ENCODE measurements at regions not wholly inside any gene's neighbourhood (a gene's known extent, or its start where the extent isn't known, plus 50 kb on each side); places are given as distances from the start of the nearest gene placed in this dataset.

- no peaks in the 10 kb centered on the region for H4K20me1 ChIP-seq (ENCODE audit: control insufficient read depth, insufficient read depth, low read depth, low read length)
- no peak overlapping the region for H3K27ac ChIP-seq (ENCODE audit: low read depth, low read length)
- no peaks in the 10 kb centered on the region for H3K27me3 ChIP-seq (ENCODE audit: control insufficient read depth, low read length)
- no peaks in the 10 kb centered on the region; the same call in 1 of the 2 replicates for H3K9me2 ChIP-seq (replicated peaks; ENCODE audit: control insufficient read depth, low read length)
- no peaks in the 10 kb centered on the region for H3K36me3 ChIP-seq (ENCODE audit: control insufficient read depth, low read length)
- H3F3A ChIP-seq (ENCODE audit: control insufficient read depth, insufficient read depth), result no peaks in the 10 kb centered on the region
- H3K4me1 ChIP-seq (ENCODE audit: control insufficient read depth, low read length), result no peaks in the 10 kb centered on the region
- H3K79me2 ChIP-seq (ENCODE audit: control insufficient read depth, low read length), result no peaks in the 10 kb centered on the region
- no peaks in the 10 kb centered on the region; the same call in 1 of the 2 replicates for H3K9me3 ChIP-seq (ENCODE audit: control insufficient read depth, insufficient read depth, low read length)
- no peak overlapping the region for H3K4me2 ChIP-seq (ENCODE audit: low read length)
- TF ChIP-seq CTCF (IDR thresholded peaks at IDR 0.05; ENCODE audit: low read depth, low read length, poor library complexity, severe bottlenecking), result no peak
- TF ChIP-seq EZH2phosphoT487 (IDR thresholded peaks at IDR 0.05; ENCODE audit: borderline replicate concordance, low read length), result no peak
- H3K4me3 ChIP-seq (ENCODE audit: low read length), result no peak overlapping the region
Observed at GRCh38 chr2:5491523-5491922, 200.7 kb upstream of the SOX11 start.

- Histone ChIP-seq H3K9me2 (replicated peaks; ENCODE audit: control insufficient read depth, low read length) (no peaks in the 10 kb centered on the region), H3K4me3 (ENCODE audit: low read length) (no peak overlapping the region), H3K27me3 (ENCODE audit: control insufficient read depth, low read length) (no peaks in the 10 kb centered on the region), H3K4me2 (ENCODE audit: low read length) (no peak overlapping the region), H4K20me1 (ENCODE audit: control insufficient read depth, insufficient read depth, low read depth, low read length) (no peaks in the 10 kb centered on the region), H3K27ac (ENCODE audit: low read depth, low read length) (no peak overlapping the region), H3K9me3 (ENCODE audit: control insufficient read depth, insufficient read depth, low read length) (no peaks in the 10 kb centered on the region; the same call in 1 of the 2 replicates), H3K79me2 (ENCODE audit: control insufficient read depth, low read length) (no peaks in the 10 kb centered on the region), H3K4me1 (ENCODE audit: control insufficient read depth, low read length) (no peaks in the 10 kb centered on the region), H3F3A (ENCODE audit: control insufficient read depth, insufficient read depth) (no peaks in the 10 kb centered on the region), H3K36me3 (ENCODE audit: control insufficient read depth, low read length) (no peaks in the 10 kb centered on the region)
- TF ChIP-seq CTCF (IDR thresholded peaks at IDR 0.05; ENCODE audit: low read depth, low read length, poor library complexity, severe bottlenecking), result no peak
- no peak for TF ChIP-seq EZH2phosphoT487 (IDR thresholded peaks at IDR 0.05; ENCODE audit: borderline replicate concordance, low read length)
Observed at GRCh38 chr2:5493256-5493655, 198.9 kb upstream of the SOX11 start.

- Histone ChIP-seq H3K4me2 (ENCODE audit: low read length) (no peak overlapping the region), H4K20me1 (ENCODE audit: control insufficient read depth, insufficient read depth, low read depth, low read length) (no peaks in the 10 kb centered on the region), H3K9me3 (ENCODE audit: control insufficient read depth, insufficient read depth, low read length) (no peaks in the 10 kb centered on the region; the same call in 1 of the 2 replicates), H3K79me2 (ENCODE audit: control insufficient read depth, low read length) (no peaks in the 10 kb centered on the region), H3K4me1 (ENCODE audit: control insufficient read depth, low read length) (no peaks in the 10 kb centered on the region), H3K4me3 (ENCODE audit: low read length) (no peak overlapping the region), H3K36me3 (ENCODE audit: control insufficient read depth, low read length) (no peaks in the 10 kb centered on the region), H3F3A (ENCODE audit: control insufficient read depth, insufficient read depth) (no peaks in the 10 kb centered on the region), H3K9me2 (replicated peaks; ENCODE audit: control insufficient read depth, low read length) (no peaks in the 10 kb centered on the region), H3K27me3 (ENCODE audit: control insufficient read depth, low read length) (no peaks in the 10 kb centered on the region), H3K27ac (ENCODE audit: low read depth, low read length) (no peak overlapping the region)
- no peak for TF ChIP-seq CTCF (IDR thresholded peaks at IDR 0.05; ENCODE audit: low read depth, low read length, poor library complexity, severe bottlenecking)
Observed at GRCh38 chr2:5494212-5494611, 198.0 kb upstream of the SOX11 start.

GRCh38 chr2:5495586-5495985 is 196.6 kb upstream of the SOX11 start:
- H3K9me2 ChIP-seq (replicated peaks; ENCODE audit: control insufficient read depth, low read length), result no peaks in the 10 kb centered on the region
- no peaks in the 10 kb centered on the region; the same call in 1 of the 2 replicates for H3K9me3 ChIP-seq (ENCODE audit: control insufficient read depth, insufficient read depth, low read length)
- no peak overlapping the region for H3K27ac ChIP-seq (ENCODE audit: low read depth, low read length)
- TF ChIP-seq EZH2phosphoT487 (IDR thresholded peaks at IDR 0.05; ENCODE audit: borderline replicate concordance, low read length) (no peak), CTCF (IDR thresholded peaks at IDR 0.05; ENCODE audit: low read depth, low read length, poor library complexity, severe bottlenecking) (no peak)
- no peaks in the 10 kb centered on the region for H3K27me3 ChIP-seq (ENCODE audit: control insufficient read depth, low read length)
- no peak overlapping the region for H3K4me2 ChIP-seq (ENCODE audit: low read length)
- H3F3A ChIP-seq (ENCODE audit: control insufficient read depth, insufficient read depth), result no peaks in the 10 kb centered on the region
- no peaks in the 10 kb centered on the region for H4K20me1 ChIP-seq (ENCODE audit: control insufficient read depth, insufficient read depth, low read depth, low read length)
- H3K4me1 ChIP-seq (ENCODE audit: control insufficient read depth, low read length), result no peaks in the 10 kb centered on the region
- no peaks in the 10 kb centered on the region for H3K36me3 ChIP-seq (ENCODE audit: control insufficient read depth, low read length)
- H3K4me3 ChIP-seq (ENCODE audit: low read length), result no peak overlapping the region
- H3K79me2 ChIP-seq (ENCODE audit: control insufficient read depth, low read length), result no peaks in the 10 kb centered on the region
